WTC11 (cell line): ENCODE measurements at regions not wholly inside any gene's neighbourhood (a gene's known extent, or its start where the extent isn't known, plus 50 kb on each side); places are given as distances from the start of the nearest gene placed in this dataset.

ENCODE experiments used
- ATAC-seq: fragments of 200-7000 bp; cut with Tn5 transposase; 2 replicates; pipeline ENCODE4 v1.10.0; 2021; ENCODE audit warnings: mild to moderate bottlenecking, moderate library complexity
- CTCF ChIA-PET: fragments of 300-600 bp; sonication (Branson Sonifier 250); formaldehyde crosslinking; loops from one replicate; lab custom pipeline; 2021; ENCODE audit warnings: antibody characterized with exemption; lab: Charles Lee
- POLR2A ChIA-PET: fragments of 350-600 bp; sonication (Branson Sonifier 250); formaldehyde crosslinking; loops from one replicate; lab custom pipeline; 2021; ENCODE audit warnings: antibody characterized with exemption; lab: Charles Lee
- DNase-seq: peaks from one replicate; pipeline ENCODE4 v3.0.0; 2021; ENCODE audit warnings: low spot score
- H3K27ac Mint-ChIP-seq: 2 replicates; pipeline ENCODE4 v1.8.0; 2021; ENCODE audit warnings: mixed read lengths
- H3K27me3 Mint-ChIP-seq: 2 replicates; pipeline ENCODE4 v1.8.0; 2021; ENCODE audit warnings: low read depth, mild to moderate bottlenecking, moderate library complexity, mixed read lengths
- H3K36me3 Mint-ChIP-seq: 2 replicates; pipeline ENCODE4 v1.8.0; 2021; ENCODE audit warnings: mixed read lengths
- H3K4me1 Mint-ChIP-seq: 2 replicates; pipeline ENCODE4 v1.8.0; 2022; ENCODE audit warnings: mixed read lengths
- H3K4me3 Mint-ChIP-seq: 2 replicates; pipeline ENCODE4 v1.8.0; 2021; ENCODE audit warnings: mild to moderate bottlenecking, moderate library complexity, mixed read lengths
- H3K9me3 Mint-ChIP-seq: 2 replicates; pipeline ENCODE4 v1.8.0; 2021; ENCODE audit warnings: mixed read lengths
- AR ChIP-seq: fragments of 250-450 bp; sonication (Bioruptor Pico); IDR thresholded peaks from 2 replicates; pipeline ENCODE4 v1.9.0; 2021; ENCODE audit warnings: mild to moderate bottlenecking
- CREB1 ChIP-seq: sonication (generic); formaldehyde crosslinking; IDR thresholded peaks from 2 replicates; pipeline ENCODE4 v1.8.0; 2023; ENCODE audit warnings: mild to moderate bottlenecking, missing genetic modification reagents
- FOXJ3 ChIP-seq: sonication (generic); formaldehyde crosslinking; IDR thresholded peaks from 2 replicates; pipeline ENCODE4 v1.9.0; 2021; ENCODE audit warnings: missing genetic modification reagents, mild to moderate bottlenecking, borderline replicate concordance
- GABPB1 ChIP-seq: sonication (generic); formaldehyde crosslinking; IDR thresholded peaks from 2 replicates; pipeline ENCODE4 v1.8.1; 2023; ENCODE audit warnings: mild to moderate bottlenecking, missing genetic modification reagents
- IRF2 ChIP-seq: sonication (generic); formaldehyde crosslinking; IDR thresholded peaks from 2 replicates; pipeline ENCODE4 v1.8.0; 2022; ENCODE audit warnings: low read depth, missing genetic modification reagents, borderline replicate concordance
- JUN ChIP-seq: sonication (generic); formaldehyde crosslinking; IDR thresholded peaks from 2 replicates; pipeline ENCODE4 v1.8.0; 2023; ENCODE audit warnings: mild to moderate bottlenecking, missing genetic modification reagents
- MXD4 ChIP-seq: fragments of 250-450 bp; sonication (Bioruptor Pico); IDR thresholded peaks from 2 replicates; pipeline ENCODE4 v1.8.0; 2021; ENCODE audit warnings: mild to moderate bottlenecking, moderate library complexity, borderline replicate concordance
- NFE2L1 ChIP-seq: sonication (generic); formaldehyde crosslinking; IDR thresholded peaks from 2 replicates; pipeline ENCODE4 v1.8.1; 2023; ENCODE audit warnings: missing genetic modification reagents
- PRRX2 ChIP-seq: fragments of 250-450 bp; sonication (Bioruptor Pico); IDR thresholded peaks from 2 replicates; pipeline ENCODE4 v1.8.0; 2021; ENCODE audit warnings: mild to moderate bottlenecking
- SMAD4 ChIP-seq: sonication (generic); formaldehyde crosslinking; IDR thresholded peaks from 2 replicates; pipeline ENCODE4 v1.8.0; 2022; ENCODE audit warnings: mild to moderate bottlenecking, missing genetic modification reagents
- SOX15 ChIP-seq: fragments of 250-450 bp; sonication (Bioruptor Pico); IDR thresholded peaks from 2 replicates; pipeline ENCODE4 v1.9.0; 2021; ENCODE audit warnings: mild to moderate bottlenecking
- TCF7 ChIP-seq: sonication (generic); formaldehyde crosslinking; IDR thresholded peaks from 2 replicates; pipeline ENCODE4 v1.8.0; 2022; ENCODE audit warnings: mild to moderate bottlenecking, low read depth, missing genetic modification reagents, moderate library complexity
- TEAD1 ChIP-seq: sonication (generic); formaldehyde crosslinking; IDR thresholded peaks from 2 replicates; pipeline ENCODE4 v1.8.0; 2022; ENCODE audit warnings: mild to moderate bottlenecking, missing genetic modification reagents
- TP53 ChIP-seq: sonication (generic); formaldehyde crosslinking; IDR thresholded peaks from 2 replicates; pipeline ENCODE4 v1.8.1; 2023; ENCODE audit warnings: mild to moderate bottlenecking, missing genetic modification reagents
- USF2 ChIP-seq: sonication (generic); formaldehyde crosslinking; IDR thresholded peaks from 2 replicates; pipeline ENCODE4 v1.8.1; 2023; ENCODE audit warnings: mild to moderate bottlenecking, missing genetic modification reagents, moderate library complexity
- ZNF121 ChIP-seq: sonication (generic); formaldehyde crosslinking; IDR thresholded peaks from 2 replicates; pipeline ENCODE4 v1.8.0; 2023; ENCODE audit warnings: missing genetic modification reagents
- ZNF232 ChIP-seq: sonication (generic); formaldehyde crosslinking; IDR thresholded peaks from 2 replicates; pipeline ENCODE4 v1.8.0; 2022; ENCODE audit warnings: mild to moderate bottlenecking, missing genetic modification reagents
- ZNF317 ChIP-seq: sonication (generic); formaldehyde crosslinking; IDR thresholded peaks from 2 replicates; pipeline ENCODE4 v1.8.1; 2023; ENCODE audit warnings: low read depth, mild to moderate bottlenecking, moderate library complexity, missing genetic modification reagents, borderline replicate concordance
- ZNF396 ChIP-seq: fragments of 250-450 bp; sonication (Bioruptor Pico); IDR thresholded peaks from 2 replicates; pipeline ENCODE4 v1.8.0; 2021; ENCODE audit warnings: mild to moderate bottlenecking, moderate library complexity, borderline replicate concordance
- ZNF416 ChIP-seq: fragments of 250-450 bp; sonication (Bioruptor Pico); IDR thresholded peaks from 2 replicates; pipeline ENCODE4 v1.9.0; 2021; ENCODE audit warnings: mild to moderate bottlenecking, inconsistent platforms
- ZNF671 ChIP-seq: fragments of 250-450 bp; sonication (Bioruptor Pico); IDR thresholded peaks from 2 replicates; pipeline ENCODE4 v1.8.0; 2021; ENCODE audit warnings: mild to moderate bottlenecking
- TF ChIP-seq, protein P1 (sequence below): sonication (generic); formaldehyde crosslinking; conservative IDR thresholded peaks from 2 replicates; pipeline ENCODE4 v1.8.1; 2022; ENCODE audit warnings: mild to moderate bottlenecking, missing genetic modification reagents
- TF ChIP-seq, protein P2 (sequence below): fragments of 250-450 bp; sonication (Bioruptor Pico); IDR thresholded peaks from 2 replicates; pipeline ENCODE4 v1.9.0; 2021; ENCODE audit warnings: mild to moderate bottlenecking, borderline replicate concordance
- TF ChIP-seq, protein P3 (sequence below): sonication (generic); formaldehyde crosslinking; IDR thresholded peaks from 2 replicates; pipeline ENCODE4 v1.8.0; 2022; ENCODE audit warnings: mild to moderate bottlenecking, missing genetic modification reagents
- TF ChIP-seq, protein P4 (sequence below): fragments of 250-450 bp; sonication (Bioruptor Pico); conservative IDR thresholded peaks from 2 replicates; pipeline ENCODE4 v1.9.0; 2021; ENCODE audit warnings: mild to moderate bottlenecking

- H3K4me3 Mint-ChIP-seq, result no peak overlapping the region
- ChIA-PET CTCF (no interaction called here), POLR2A (no interaction called here)
- H3K36me3 Mint-ChIP-seq, result peaks cover 7% of the 10 kb centered on the region
- no peak for TF ChIP-seq ZNF416
- TF ChIP-seq SMAD4, result no peak
- TF ChIP-seq, protein P1, sequence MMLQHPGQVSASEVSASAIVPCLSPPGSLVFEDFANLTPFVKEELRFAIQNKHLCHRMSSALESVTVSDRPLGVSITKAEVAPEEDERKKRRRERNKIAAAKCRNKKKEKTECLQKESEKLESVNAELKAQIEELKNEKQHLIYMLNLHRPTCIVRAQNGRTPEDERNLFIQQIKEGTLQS, result no peak
- TF ChIP-seq SOX15 (CRISPR knock-in tag), result no peak
- TF ChIP-seq TP53 (CRISPR knock-in tag), result no peak
- TF ChIP-seq JUN (CRISPR knock-in tag), result no peak
- TF ChIP-seq TCF7 (CRISPR knock-in tag), result no peak
- no peak for TF ChIP-seq ZNF396 (CRISPR knock-in tag)
- TF ChIP-seq GABPB1 (CRISPR knock-in tag), result no peak
- TF ChIP-seq, protein P2, sequence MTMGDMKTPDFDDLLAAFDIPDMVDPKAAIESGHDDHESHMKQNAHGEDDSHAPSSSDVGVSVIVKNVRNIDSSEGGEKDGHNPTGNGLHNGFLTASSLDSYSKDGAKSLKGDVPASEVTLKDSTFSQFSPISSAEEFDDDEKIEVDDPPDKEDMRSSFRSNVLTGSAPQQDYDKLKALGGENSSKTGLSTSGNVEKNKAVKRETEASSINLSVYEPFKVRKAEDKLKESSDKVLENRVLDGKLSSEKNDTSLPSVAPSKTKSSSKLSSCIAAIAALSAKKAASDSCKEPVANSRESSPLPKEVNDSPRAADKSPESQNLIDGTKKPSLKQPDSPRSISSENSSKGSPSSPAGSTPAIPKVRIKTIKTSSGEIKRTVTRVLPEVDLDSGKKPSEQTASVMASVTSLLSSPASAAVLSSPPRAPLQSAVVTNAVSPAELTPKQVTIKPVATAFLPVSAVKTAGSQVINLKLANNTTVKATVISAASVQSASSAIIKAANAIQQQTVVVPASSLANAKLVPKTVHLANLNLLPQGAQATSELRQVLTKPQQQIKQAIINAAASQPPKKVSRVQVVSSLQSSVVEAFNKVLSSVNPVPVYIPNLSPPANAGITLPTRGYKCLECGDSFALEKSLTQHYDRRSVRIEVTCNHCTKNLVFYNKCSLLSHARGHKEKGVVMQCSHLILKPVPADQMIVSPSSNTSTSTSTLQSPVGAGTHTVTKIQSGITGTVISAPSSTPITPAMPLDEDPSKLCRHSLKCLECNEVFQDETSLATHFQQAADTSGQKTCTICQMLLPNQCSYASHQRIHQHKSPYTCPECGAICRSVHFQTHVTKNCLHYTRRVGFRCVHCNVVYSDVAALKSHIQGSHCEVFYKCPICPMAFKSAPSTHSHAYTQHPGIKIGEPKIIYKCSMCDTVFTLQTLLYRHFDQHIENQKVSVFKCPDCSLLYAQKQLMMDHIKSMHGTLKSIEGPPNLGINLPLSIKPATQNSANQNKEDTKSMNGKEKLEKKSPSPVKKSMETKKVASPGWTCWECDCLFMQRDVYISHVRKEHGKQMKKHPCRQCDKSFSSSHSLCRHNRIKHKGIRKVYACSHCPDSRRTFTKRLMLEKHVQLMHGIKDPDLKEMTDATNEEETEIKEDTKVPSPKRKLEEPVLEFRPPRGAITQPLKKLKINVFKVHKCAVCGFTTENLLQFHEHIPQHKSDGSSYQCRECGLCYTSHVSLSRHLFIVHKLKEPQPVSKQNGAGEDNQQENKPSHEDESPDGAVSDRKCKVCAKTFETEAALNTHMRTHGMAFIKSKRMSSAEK (CRISPR knock-in tag), result no peak
- TF ChIP-seq ZNF317 (CRISPR knock-in tag), result no peak
- TF ChIP-seq AR (CRISPR knock-in tag), result no peak
- TF ChIP-seq ZNF671 (CRISPR knock-in tag), result no peak
- no peak for TF ChIP-seq IRF2 (CRISPR knock-in tag)
- no peak for TF ChIP-seq TEAD1
- TF ChIP-seq CREB1 (CRISPR knock-in tag), result no peak
- H3K9me3 Mint-ChIP-seq, result peaks cover 17% of the 10 kb centered on the region
- ATAC-seq (no peak), DNase-seq (no peak)
- H3K4me1 Mint-ChIP-seq, result no peaks in the 10 kb centered on the region
- no peak overlapping the region for H3K27ac Mint-ChIP-seq
- no peaks in the 10 kb centered on the region for H3K27me3 Mint-ChIP-seq
These were observed 66.6 kb downstream of the SHOC1 start for GRCh38 chr9:111728143-111728542.

DNA sequence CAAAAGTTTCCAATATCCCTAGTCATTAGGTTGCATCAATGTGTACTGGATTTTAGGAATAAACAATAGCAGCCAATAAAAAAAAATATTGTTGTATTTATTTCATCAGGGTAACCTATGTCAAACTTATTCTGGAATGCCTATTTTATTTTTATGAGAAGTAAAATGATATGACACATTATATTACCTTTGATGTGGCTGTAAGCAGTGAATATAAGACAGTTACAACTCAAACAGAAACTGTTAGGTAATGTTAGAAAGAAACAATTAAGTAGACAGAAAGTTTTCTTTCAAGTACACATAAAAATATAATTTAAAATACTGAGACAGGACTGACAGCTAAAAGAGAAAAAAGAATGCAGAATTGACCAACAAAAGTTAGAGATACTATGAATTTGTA, 65.5 kb downstream of the GNG10 start:
- Mint-ChIP-seq H3K9me3 (peaks cover 17% of the 10 kb centered on the region), H3K27me3 (no peaks in the 10 kb centered on the region), H3K27ac (no peak overlapping the region), H3K4me1 (no peaks in the 10 kb centered on the region), H3K36me3 (peaks cover 7% of the 10 kb centered on the region), H3K4me3 (no peak overlapping the region)
- ATAC-seq, result no peak
- ChIA-PET POLR2A (no interaction called here), CTCF (no interaction called here)
- DNase-seq, result no peak
- TF ChIP-seq, protein P3, sequence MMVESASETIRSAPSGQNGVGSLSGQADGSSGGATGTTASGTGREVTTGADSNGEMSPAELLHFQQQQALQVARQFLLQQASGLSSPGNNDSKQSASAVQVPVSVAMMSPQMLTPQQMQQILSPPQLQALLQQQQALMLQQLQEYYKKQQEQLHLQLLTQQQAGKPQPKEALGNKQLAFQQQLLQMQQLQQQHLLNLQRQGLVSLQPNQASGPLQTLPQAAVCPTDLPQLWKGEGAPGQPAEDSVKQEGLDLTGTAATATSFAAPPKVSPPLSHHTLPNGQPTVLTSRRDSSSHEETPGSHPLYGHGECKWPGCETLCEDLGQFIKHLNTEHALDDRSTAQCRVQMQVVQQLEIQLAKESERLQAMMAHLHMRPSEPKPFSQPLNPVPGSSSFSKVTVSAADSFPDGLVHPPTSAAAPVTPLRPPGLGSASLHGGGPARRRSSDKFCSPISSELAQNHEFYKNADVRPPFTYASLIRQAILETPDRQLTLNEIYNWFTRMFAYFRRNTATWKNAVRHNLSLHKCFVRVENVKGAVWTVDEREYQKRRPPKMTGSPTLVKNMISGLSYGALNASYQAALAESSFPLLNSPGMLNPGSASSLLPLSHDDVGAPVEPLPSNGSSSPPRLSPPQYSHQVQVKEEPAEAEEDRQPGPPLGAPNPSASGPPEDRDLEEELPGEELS, result no peak
- TF ChIP-seq, protein P4, sequence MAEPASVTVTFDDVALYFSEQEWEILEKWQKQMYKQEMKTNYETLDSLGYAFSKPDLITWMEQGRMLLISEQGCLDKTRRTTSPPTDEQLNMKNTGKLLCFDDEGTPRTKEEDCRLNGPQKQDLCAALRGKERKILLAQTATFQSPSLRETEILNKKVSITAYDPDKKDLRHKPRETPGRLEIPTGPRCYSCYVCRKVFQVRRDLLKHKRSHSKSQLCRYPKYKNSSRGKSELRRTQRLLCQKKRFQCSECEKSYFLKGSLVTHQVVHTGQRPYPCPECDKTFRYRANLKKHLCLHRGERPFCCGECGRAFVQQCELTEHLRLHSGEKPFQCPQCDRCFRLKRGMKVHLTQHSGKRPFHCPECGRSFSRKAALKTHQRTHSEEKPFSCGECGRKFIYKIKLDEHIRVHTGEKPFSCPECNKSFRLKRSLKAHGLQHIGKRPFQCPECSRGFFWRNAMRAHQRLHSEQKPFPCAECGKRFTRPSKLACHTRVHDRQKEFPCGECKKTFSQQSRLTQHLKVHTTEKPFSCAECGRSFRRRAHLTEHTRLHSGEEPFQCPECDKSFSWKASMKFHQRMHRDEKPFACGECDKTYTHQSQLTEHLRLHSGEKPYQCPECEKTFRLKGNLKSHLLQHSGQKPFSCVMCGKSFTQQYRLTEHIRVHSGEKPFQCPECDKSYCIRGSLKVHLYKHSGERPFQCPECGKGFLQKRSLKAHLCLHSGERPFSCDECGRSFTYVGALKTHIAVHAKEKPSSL (CRISPR knock-in tag), result no peak
- TF ChIP-seq MXD4 (CRISPR knock-in tag) (no peak), ZNF232 (CRISPR knock-in tag) (no peak), ZNF121 (no peak), CREB1 (CRISPR knock-in tag) (no peak), USF2 (CRISPR knock-in tag) (no peak), IRF2 (CRISPR knock-in tag) (no peak), TCF7 (CRISPR knock-in tag) (no peak), SOX15 (CRISPR knock-in tag) (no peak), FOXJ3 (CRISPR knock-in tag) (no peak), PRRX2 (CRISPR knock-in tag) (no peak), NFE2L1 (CRISPR knock-in tag) (no peak), SMAD4 (no peak)
